Activated naive CD4-positive, alpha-beta T cell (primary cell): ENCODE measurements at regions not wholly inside any gene's neighbourhood (a gene's known extent, or its start where the extent isn't known, plus 50 kb on each side); places are given as distances from the start of the nearest gene placed in this dataset.

Experiments
- DNase-seq, 4 experiments: peaks; one replicate each; lab custom pipeline; 2025; lab: John Stamatoyannopoulos, UW

GRCh38 chr4:59855630-59856352 is 1344.3 kb upstream of the ADGRL3 start:
- no peak for DNase-seq

DNA sequence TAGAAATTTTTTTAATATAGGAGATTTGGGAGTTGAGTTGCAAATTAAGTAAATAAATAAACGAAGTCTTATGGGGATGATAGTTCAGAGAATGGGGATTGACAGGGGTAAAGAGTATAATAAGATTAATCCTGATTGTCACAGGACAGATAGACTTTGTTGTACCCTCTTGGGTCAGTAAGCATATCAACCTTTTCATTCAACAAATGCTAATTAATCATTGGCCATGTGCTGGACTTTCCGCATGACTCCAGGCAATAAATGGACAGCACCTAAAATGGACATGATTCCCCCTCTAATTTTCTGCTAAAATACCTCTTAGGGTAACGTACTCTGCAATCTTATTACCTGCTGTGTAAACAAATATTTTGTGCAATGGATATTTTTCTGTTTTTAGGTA is 1331.1 kb upstream of the ADGRL3 start:
- DNase-seq, result no peak

GRCh38 chr4:59869559-59869958 is 1330.6 kb upstream of the ADGRL3 start:
- no peak for DNase-seq

DNA sequence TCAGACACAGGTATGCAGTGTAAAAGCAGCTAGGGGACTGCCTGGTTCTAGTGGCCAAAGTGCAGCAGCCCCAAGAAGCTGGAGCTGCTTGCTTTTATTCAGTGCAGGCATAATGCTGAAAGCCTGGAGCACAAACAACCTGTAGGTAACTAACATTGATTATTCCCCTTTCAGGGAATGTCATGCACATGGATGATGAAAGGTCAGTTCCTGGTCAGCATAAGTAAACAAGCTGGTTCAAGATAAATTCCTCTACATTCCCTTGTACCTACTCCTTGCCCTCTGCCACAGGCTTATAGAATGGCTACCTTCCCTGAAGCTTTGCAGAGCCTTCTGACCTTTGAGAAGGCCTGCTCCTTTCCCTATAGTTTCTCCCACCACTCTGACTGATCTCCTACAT is 1318.5 kb upstream of the ADGRL3 start:
- no peak for DNase-seq

GRCh38 chr4:59904331-59904730 is 1295.8 kb upstream of the ADGRL3 start:
- no peak for DNase-seq

GRCh38 chr4:59920416-59920815 is 1279.7 kb upstream of the ADGRL3 start:
- no peak for DNase-seq

DNA sequence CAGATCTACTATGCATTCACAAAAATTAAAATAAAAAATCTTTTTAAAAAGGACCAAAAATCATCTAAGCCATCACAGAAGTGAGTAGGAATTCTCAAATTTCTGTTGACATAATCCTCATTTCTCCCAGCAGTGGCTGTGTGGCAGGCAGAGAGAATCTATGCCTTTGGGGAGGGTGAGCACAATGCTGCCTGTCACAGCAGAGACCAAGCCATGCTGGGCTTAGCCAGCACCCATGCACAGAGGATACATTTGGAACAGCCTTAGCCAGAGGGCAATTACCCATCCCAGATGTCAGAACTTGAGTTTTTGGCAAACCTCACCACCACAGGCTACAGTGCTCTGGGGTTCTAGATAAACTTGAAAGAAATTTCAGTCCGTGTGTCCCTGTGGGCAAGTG is 1274.8 kb upstream of the ADGRL3 start:
- no peak for DNase-seq

GRCh38 chr4:59936566-59936965 is 1263.6 kb upstream of the ADGRL3 start:
- DNase-seq, result no peak

DNA sequence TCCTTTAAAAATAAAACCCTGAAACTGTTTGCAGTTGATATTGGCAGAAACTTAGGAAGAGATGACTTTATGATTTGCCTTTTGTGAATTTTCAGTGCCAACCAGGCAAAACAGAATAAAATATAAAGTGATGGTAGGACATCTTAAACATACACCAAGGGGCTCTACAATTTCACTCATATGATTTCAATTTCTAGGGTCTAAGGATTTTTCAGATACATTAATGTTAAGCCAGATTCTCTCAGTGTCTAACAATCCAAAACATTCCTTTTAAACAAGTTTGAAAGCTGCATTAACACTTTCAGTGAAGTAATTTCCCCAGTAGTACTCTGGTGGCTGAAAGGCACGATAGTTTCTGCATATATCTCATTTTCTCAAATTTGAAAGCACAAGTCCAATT is 1262.0 kb upstream of the ADGRL3 start:
- DNase-seq, result no peak

DNA sequence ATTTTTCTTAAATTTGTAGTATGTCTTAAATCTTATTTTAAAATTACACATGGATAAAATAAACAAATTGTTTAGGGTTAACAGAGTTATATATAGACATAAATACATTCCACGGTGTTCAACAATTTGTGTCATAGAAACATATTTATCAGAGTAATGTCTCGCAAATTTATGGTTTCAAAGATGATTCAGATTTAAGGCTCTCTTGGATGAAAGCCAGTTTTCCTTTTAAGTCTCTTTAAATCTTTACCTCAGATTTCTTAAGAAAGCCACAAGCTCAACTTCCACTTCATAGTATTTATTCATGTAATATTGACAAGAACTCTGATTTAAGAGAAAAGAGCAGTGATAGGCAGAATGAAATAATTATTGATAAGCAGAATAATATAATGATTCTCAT is 1254.8 kb upstream of the ADGRL3 start:
- no peak for DNase-seq

GRCh38 chr4:59945716-59946115 is 1254.4 kb upstream of the ADGRL3 start:
- DNase-seq, result no peak

DNA sequence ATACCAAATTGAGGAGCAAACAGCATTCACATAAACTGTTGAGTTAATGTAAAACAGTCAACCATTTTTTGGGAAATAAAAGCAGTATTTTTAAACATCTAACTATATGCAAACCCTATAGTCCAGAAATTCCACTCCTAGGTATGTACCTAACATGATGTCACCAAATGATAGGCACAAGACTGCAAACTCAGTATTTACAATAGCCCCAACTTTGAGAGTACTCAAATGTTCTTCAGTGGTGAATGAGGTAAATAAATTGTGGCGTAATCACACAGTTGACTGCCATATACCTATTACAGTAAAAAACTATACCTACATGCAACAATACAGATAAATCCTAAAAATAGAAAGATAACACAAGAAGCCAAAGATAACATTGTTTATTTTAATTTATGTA is 1243.8 kb upstream of the ADGRL3 start:
- DNase-seq, result no peak

- DNase-seq, result no peak
These were observed 1240.0 kb upstream of the ADGRL3 start for GRCh38 chr4:59960143-59960542.

GRCh38 chr4:59966758-59967157 is 1233.4 kb upstream of the ADGRL3 start:
- no peak for DNase-seq

DNA sequence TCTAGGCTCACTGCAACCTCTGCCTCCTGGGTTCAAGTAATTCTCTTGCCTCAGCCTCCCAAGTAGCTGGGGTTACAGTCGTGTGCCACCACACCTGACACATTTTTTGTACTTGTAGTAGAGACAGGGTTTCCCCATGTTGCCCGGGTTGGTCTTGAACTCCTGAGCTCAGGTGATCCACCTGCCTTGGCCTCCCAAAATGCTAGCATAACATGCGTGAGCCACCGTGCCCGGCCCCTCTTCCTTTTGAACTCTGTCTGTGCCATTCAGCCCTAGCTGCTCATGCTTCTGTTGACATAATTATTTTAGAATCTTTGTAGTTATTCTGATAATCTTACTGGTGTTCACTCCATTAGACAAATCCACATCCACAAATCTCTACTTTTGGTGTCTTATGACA is 1231.3 kb upstream of the ADGRL3 start:
- no peak for DNase-seq

DNA sequence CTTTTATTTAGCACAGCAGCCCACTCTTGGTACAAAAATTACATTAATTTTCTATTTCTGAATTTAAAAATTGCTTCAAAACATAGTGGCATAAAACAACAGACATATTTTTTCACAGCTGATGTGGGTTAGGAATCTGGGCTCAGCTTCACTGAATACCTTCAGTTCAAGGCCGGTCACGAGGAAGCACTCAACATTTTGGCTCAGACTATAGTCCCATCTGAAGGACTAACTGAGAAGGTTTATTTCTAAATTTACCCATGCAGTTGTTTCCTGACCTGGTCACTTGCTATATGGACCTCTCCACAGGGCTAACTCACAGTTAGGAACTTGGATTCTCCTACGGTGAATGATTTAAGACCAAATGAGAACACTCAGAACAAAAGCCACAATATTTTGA is 1230.2 kb upstream of the ADGRL3 start:
- DNase-seq, result no peak

GRCh38 chr4:59971952-59972351 is 1228.2 kb upstream of the ADGRL3 start:
- no peak for DNase-seq

DNA sequence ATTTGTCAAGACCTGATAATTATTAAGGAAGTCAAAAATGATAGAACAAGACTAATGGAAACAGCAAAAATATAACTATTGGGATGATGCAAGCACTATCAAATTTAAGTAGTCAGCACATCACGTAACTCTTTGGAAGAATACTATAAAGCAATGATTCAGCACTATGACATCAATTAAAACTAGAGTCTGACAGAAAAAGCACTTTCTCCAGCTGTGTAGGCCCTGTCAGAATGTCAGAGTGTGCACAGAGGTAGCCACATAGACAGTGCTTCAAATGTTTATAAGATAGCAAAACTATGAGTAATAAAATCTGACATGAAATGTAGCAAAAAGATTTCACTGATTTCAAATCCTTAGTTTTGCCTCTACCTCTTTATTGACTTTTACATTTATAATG is 1226.6 kb upstream of the ADGRL3 start:
- no peak for DNase-seq

DNA sequence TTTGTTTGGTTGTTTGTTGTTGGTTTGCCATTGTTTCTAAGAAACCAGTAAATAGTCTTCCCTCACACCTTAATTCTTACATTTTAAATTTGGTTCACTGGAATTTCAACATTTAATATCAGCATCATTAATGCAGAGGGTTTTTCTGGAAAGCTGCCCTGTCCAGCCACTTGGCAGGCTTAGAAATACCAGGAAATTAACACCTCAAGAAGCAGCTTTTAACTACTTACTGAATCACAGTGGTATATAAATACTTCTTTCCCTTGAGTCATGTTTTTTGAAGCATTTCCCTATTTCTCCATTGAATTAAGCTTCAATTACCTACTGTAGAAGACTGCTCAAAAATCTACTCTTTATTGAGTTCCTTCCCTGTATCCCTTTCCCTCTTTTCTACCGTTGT is 1221.1 kb upstream of the ADGRL3 start:
- no peak for DNase-seq

DNA sequence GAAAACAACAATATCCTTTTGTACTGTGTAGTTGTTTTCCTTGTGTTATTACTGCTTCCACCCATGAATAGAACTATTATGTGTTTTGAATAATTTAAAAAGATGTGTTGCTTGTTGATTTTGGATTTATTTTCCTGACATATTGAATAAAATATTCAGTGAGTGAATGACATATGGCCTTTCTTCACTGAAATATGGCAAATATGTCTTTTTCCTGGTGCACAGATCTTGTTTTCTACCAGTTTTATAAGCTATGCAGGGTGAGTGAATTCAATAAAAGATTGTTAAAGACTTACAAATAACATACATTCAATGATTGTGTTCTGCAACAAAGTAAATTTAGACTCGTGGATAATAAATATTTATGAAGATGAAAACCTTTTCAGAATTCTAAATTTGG is 1216.3 kb upstream of the ADGRL3 start:
- no peak for DNase-seq

DNA sequence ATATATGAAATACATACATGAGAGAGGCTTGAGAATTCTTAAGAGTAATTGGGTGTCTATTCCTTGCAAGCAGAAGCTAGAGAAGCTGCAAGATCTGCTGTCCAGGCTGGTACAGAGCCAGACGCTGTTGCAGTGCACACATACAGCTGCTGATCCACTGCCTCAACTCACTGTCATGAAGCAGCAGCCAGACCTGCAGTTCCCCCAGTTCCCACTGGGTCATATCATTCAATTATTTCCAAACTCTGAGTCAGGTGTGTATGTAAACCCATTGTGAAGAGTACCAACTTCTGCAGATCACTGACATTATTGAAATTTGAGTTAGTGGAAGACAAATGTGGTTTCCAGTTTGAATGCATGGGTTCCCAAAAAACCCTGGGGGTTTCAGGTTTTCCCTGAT is 1212.8 kb upstream of the ADGRL3 start:
- DNase-seq, result no peak

GRCh38 chr4:59994118-59994517 is 1206.0 kb upstream of the ADGRL3 start:
- no peak for DNase-seq

DNA sequence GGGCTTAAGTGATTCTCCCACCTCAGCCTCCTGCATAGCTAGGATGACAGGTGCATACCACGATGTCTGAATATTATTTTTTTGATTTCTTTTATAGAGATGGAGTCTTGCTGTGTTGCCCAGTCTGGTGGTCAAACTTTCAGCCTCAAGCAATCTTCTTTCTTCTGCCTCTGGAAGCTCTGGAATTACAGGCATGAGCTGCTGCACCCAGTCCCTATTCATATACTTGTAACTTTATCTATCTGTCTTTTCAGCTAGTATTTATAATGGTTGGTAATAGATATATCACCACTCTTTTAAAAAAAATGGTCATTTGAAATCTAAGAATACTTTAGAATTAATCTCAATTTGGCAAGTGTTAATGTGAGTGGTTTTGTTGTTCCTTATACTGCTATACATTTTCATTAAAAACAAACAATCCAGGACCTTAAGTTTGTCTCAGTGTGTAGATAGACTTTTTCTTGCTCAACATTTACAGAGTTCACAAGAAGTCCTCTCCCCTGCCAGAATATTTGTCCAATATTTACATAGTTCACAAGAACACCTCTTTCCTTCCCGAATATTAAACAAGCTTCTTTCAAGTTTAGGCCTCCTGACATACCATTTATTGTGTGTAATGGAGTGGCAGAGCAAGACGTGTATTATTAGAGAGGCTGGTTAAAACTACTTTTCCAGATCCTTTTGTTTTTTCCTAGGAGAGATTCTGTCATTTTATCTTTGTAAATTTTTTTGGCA is 1197.4 kb upstream of the ADGRL3 start:
- no peak for DNase-seq
